Adrenal gland (tissue), 9 donors: ENCODE measurements at regions not wholly inside any gene's neighbourhood (a gene's known extent, or its start where the extent isn't known, plus 50 kb on each side); places are given as distances from the start of the nearest gene placed in this dataset.
A peak's percentile ranks its signal among the peaks of the same experiment; 100 is the strongest.

ENCODE experiments used
- DNase-seq, 7 donors: peaks; one replicate each; pipeline ENCODE4 v3.0.0-alpha.2; 2019 to 2020
- H3K27ac ChIP-seq, 5 donors: fragments of 200-600 bp; sonication (generic) in 4 of 5; 1 replicate in 3 of 5; 2 replicates in 2 of 5; pipeline versions ENCODE4 v1.5.1 to v1.8.0; 2016 to 2020; ENCODE audit warnings: mild to moderate bottlenecking in 1 of 5
- H3K27me3 ChIP-seq: fragments of 200-600 bp; 2 replicates; pipeline ENCODE4 v1.8.0; 2021
- H3K36me3 ChIP-seq, 2 donors: fragments of 200-600 bp; replicated peaks in 1 of 2; 1 replicate in 1 of 2; 2 replicates in 1 of 2; pipeline versions ENCODE4 v1.5.1 to v1.8.0; 2018 to 2022
- H3K4me1 ChIP-seq, 2 donors: fragments of 200-600 bp; replicated peaks in 1 of 2; 1 replicate in 1 of 2; 2 replicates in 1 of 2; pipeline versions ENCODE4 v1.5.1 to v1.8.0; 2018 to 2021
- H3K4me3 ChIP-seq, 4 donors: fragments of 200-600 bp; sonication (generic) in 3 of 4; one replicate each; pipeline ENCODE4 v1.5.1; 2016 to 2018
- H3K9me3 ChIP-seq, 3 donors: fragments of 200-600 bp; sonication (generic) in 1 of 3; replicated peaks in 1 of 3; 1 replicate in 2 of 3; 2 replicates in 1 of 3; pipeline versions ENCODE4 v1.5.1 to v1.8.0; 2016 to 2021
- CTCF ChIP-seq, 6 experiments: fragments of 450-650 bp in 4 of 6; fragments of 200-600 bp in 2 of 6; sonication (generic) in 1 of 6; IDR thresholded peaks; 1 replicate in 5 of 6; 2 replicates in 1 of 6; pipeline versions ENCODE4 v1.5.1 to v1.8.0; 2016 to 2021; ENCODE audit warnings: antibody characterized with exemption in 6 of 6, mild to moderate bottlenecking in 2 of 6, moderate library complexity in 1 of 6
- POLR2A ChIP-seq, 2 donors: fragments of 450-650 bp; IDR thresholded peaks; one replicate each; pipeline ENCODE4 v1.6.1; 2017; ENCODE audit warnings: antibody characterized with exemption in 2 of 2, mild to moderate bottlenecking in 2 of 2, moderate library complexity in 1 of 2
- WGBS, 4 donors: extraction: QIAGEN DNeasy Blood & Tissue Kit in 2 of 4; methylation state at CpG; one replicate each; pipeline versions ENCODE4 v1.1.5 to v1.1.7; 2013 to 2017; 5-methylcytosine and 5-hydroxymethylcytosine counted together
- intact Hi-C, 2 donors: fragments of 100-400 bp; cut with DNase I; formaldehyde crosslinking; loops; one replicate each; pipeline versions ENCODE4 v1.14.1 to v1.15.0; 2022 to 2023
- donor health status: healthy with polysubstance abuse.
- donor health status: Bipolar disorder and iron deficiency.
- donor health status: DM: yes; HTN: yes; CAD: no.
- donor health status: DM: no; HTN: no; CAD: no.
- donor health status: DM: no; HTN: no; CAD: no.

GRCh38 chr4:158065176-158065575, 107.6 kb downstream of the GASK1B start:
- TF ChIP-seq CTCF (IDR thresholded peaks at IDR 0.05) = no peak
- no peak for TF ChIP-seq POLR2A (IDR thresholded peaks at IDR 0.05)
- intact Hi-C loops = no loop called here
- H3K4me1 ChIP-seq = peaks cover 0 to 7% of the 10 kb centered on the region in 2 donors
- H3K27me3 ChIP-seq = no peaks in the 10 kb centered on the region
- 61 to 67% (median 64%) methylated on average over 3 of the region's 3 CpGs for WGBS, 4 donors
- no peak overlapping the region for H3K4me3 ChIP-seq
- DNase-seq = no peak
- no peaks in the 10 kb centered on the region for H3K9me3 ChIP-seq
- no peaks in the 10 kb centered on the region for H3K36me3 ChIP-seq
- H3K27ac ChIP-seq = no peak overlapping the region

- Histone ChIP-seq H3K27ac (no peak overlapping the region), H3K27me3 (no peaks in the 10 kb centered on the region), H3K9me3 (no peaks in the 10 kb centered on the region), H3K36me3 (no peaks in the 10 kb centered on the region), H3K4me3 (no peak overlapping the region), H3K4me1 (peaks cover 22 to 27% of the 10 kb centered on the region in 2 donors)
- no peak for DNase-seq
- intact Hi-C loops = no loop called here
- TF ChIP-seq POLR2A (IDR thresholded peaks at IDR 0.05) (no peak), CTCF (IDR thresholded peaks at IDR 0.05) (no peak)
These were observed 116.1 kb downstream of the GASK1B start for GRCh38 chr4:158056689-158057245.

GRCh38 chr4:158055668-158056067, 117.2 kb downstream of the GASK1B start:
- 59 to 65% (median 61%) methylated on average over 1 of the region's 1 CpG for WGBS, 4 donors
- Histone ChIP-seq H3K27ac (no peak overlapping the region), H3K36me3 (no peaks in the 10 kb centered on the region), H3K4me3 (no peak overlapping the region), H3K9me3 (no peaks in the 10 kb centered on the region), H3K27me3 (no peaks in the 10 kb centered on the region), H3K4me1 (peaks cover 32 to 36% of the 10 kb centered on the region in 2 donors)
- no peak for DNase-seq
- intact Hi-C loops = no loop called here
- TF ChIP-seq POLR2A (IDR thresholded peaks at IDR 0.05) (no peak), CTCF (IDR thresholded peaks at IDR 0.05) (no peak)

GRCh38 chr4:158053801-158054200, 119.0 kb downstream of the GASK1B start:
- TF ChIP-seq CTCF (IDR thresholded peaks at IDR 0.05) (no peak), POLR2A (IDR thresholded peaks at IDR 0.05) (no peak)
- Histone ChIP-seq H3K4me3 (no peak overlapping the region), H3K27ac (peak overlapping the region in 1 of 5 donors; percentile 34), H3K9me3 (no peaks in the 10 kb centered on the region), H3K27me3 (no peaks in the 10 kb centered on the region), H3K36me3 (no peaks in the 10 kb centered on the region), H3K4me1 (peaks cover 32 to 38% of the 10 kb centered on the region in 2 donors)
- WGBS, 4 donors = 44 to 53% (median 47%) methylated on average over 3 of the region's 3 CpGs
- DNase-seq = peak in 3 of 7 donors; percentile 21 to 64 (median 58)
- intact Hi-C loops = no loop called here
